Ectodermal cell (in vitro differentiated cells): ENCODE measurements at regions not wholly inside any gene's neighbourhood (a gene's known extent, or its start where the extent isn't known, plus 50 kb on each side); places are given as distances from the start of the nearest gene placed in this dataset.

Experiments
- H3K27ac ChIP-seq: 2 replicates; pipeline ENCODE4 v1.7.0; 2013; ENCODE audit warnings: mild to moderate bottlenecking, low read depth, low read length; ENCODE audit not compliant: insufficient read depth, poor library complexity, severe bottlenecking
- H3K27me3 ChIP-seq: 2 replicates; pipeline ENCODE4 v1.7.0; 2013; ENCODE audit warnings: mild to moderate bottlenecking, low read length; ENCODE audit not compliant: insufficient read depth, control insufficient read depth, poor library complexity, severe bottlenecking
- H3K36me3 ChIP-seq: one replicate; pipeline ENCODE4 v1.7.0; 2013; ENCODE audit warnings: low read length; ENCODE audit not compliant: control insufficient read depth, insufficient read depth
- H3K4me1 ChIP-seq: one replicate; pipeline ENCODE4 v1.7.0; 2013; ENCODE audit warnings: low read length; ENCODE audit not compliant: control insufficient read depth, insufficient read depth
- H3K4me3 ChIP-seq: 2 replicates; pipeline ENCODE4 v1.7.0; 2013; ENCODE audit warnings: low read depth, low read length, control low read depth; ENCODE audit not compliant: insufficient read depth
- H3K9me3 ChIP-seq: 2 replicates; pipeline ENCODE4 v1.7.0; 2013; ENCODE audit warnings: mild to moderate bottlenecking, low read length, moderate library complexity; ENCODE audit not compliant: control insufficient read depth
- WGBS, 2 experiments: methylation state at CpG; one replicate each; pipeline ENCODE4 v1.1.7; 2013; ENCODE audit warnings: missing lambda C conversion rate in 2 of 2; 5-methylcytosine and 5-hydroxymethylcytosine counted together

DNA sequence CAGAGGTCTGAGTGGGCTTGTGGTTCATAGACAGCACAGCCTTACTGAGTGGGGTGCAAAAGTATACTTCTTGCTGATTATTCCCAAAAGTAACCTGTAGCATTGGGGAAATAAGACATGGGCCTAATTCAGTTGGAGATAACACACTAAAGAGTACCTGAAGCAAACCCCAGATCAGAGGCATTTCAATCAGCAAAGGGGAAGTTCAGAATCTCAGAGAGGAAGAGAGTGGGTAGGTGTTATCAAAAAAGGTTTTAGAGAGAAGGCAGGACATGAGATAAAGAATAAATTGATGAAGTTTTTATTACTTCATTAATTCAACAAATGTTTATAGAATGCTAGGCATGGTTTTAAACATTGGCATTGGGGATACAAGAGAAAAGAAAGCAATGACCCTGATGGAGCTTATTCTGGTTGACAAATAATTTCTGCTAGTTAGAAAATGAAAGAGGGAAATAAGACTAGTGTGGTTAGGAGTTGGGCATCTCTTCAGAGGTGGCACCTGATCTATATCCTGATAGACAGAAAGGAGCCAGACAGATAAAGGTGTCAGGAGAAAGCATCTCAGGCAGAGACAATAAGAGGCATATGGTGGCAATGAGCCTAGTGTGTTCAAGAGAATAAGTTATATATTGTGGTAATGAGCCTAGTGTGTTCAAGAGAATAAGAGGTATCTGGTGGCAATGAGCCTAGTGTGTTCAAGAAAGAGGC, 153.8 kb upstream of the SETBP1 start:
- Histone ChIP-seq H3K27me3 (no peaks in the 10 kb centered on the region), H3K27ac (no peak overlapping the region), H3K9me3 (no peaks in the 10 kb centered on the region), H3K4me3 (no peak overlapping the region), H3K4me1 (no peaks in the 10 kb centered on the region), H3K36me3 (no peaks in the 10 kb centered on the region)

DNA sequence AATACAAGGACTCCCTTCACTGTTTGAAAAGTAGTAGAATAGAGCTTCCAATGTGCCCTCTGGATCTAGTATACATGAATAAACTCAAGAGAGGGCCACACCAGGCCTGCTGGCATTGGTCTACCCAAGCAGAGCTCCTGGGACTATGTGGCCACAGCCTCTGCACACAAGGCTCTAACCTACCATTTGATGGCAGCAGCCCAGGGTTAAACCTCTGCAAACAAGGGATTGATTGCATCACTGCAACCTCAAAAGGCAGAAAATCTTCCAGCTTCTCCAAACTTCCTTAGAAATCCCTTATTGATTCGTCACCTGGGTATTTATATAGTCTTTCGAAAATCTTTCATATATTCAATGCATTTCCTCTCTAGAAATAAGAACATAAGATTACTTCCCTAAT, 147.6 kb upstream of the SETBP1 start:
- 94 to 100% methylated on average over 1 to 2 of the region's 2 CpGs for WGBS, 2 experiments
- no peaks in the 10 kb centered on the region for H3K4me1 ChIP-seq

DNA sequence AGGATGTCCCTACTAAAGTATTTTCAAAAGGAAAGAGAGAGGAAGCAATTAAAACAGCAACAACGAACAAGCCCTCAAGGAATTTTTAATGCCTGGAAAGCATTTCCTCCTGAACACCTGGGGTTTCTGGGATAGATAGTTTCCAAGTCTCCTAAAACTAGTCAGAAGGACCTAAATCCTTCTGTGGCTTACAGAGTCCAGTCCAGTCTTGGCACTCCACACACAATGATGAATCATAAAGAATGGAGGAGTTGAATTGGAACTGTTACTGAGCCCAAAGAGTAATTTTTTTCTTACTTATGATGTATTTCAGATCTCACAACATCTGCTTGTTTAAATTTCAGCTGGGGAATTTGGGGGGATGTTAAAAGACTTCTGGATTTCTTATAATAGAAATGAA, 144.6 kb upstream of the SETBP1 start:
- Histone ChIP-seq H3K27me3 (no peaks in the 10 kb centered on the region), H3K27ac (no peak overlapping the region), H3K4me3 (no peak overlapping the region), H3K9me3 (no peaks in the 10 kb centered on the region), H3K36me3 (no peaks in the 10 kb centered on the region), H3K4me1 (no peaks in the 10 kb centered on the region)
- 84 to 100% methylated on average over 1 of the region's 1 CpG for whole genome bisulfite sequencing, 2 experiments

More for the DNA sequence above, 147.6 kb upstream of the SETBP1 start:
- H3K27ac ChIP-seq, result no peak overlapping the region
- H3K27me3 ChIP-seq, result no peaks in the 10 kb centered on the region
- H3K9me3 ChIP-seq, result no peaks in the 10 kb centered on the region
- H3K4me3 ChIP-seq, result no peak overlapping the region
- no peaks in the 10 kb centered on the region for H3K36me3 ChIP-seq

DNA sequence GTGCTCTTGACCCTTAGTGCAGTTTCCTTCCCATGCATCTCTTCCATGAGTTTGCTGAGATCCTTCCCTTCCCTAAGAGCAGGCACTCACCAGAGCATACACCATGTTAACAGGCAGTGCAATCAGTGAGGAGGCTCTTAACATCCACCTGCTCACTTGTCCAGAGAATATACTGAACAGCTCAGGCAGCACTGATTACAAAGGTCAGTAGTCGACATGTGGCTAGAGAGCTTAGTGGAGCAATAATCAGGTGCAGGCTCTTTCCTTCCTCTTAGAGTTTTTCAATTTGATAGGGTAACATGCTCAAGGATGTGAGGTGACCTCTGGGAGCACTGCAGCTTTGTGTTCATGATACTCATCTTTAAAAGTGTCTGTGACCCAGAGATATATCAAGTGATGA, 144.1 kb upstream of the SETBP1 start:
- Histone ChIP-seq H3K36me3 (no peaks in the 10 kb centered on the region), H3K4me1 (no peaks in the 10 kb centered on the region), H3K9me3 (no peaks in the 10 kb centered on the region), H3K27ac (no peak overlapping the region), H3K4me3 (no peak overlapping the region), H3K27me3 (no peaks in the 10 kb centered on the region)
- WGBS, 2 experiments, result 96 to 98% methylated on average over 1 of the region's 1 CpG

DNA sequence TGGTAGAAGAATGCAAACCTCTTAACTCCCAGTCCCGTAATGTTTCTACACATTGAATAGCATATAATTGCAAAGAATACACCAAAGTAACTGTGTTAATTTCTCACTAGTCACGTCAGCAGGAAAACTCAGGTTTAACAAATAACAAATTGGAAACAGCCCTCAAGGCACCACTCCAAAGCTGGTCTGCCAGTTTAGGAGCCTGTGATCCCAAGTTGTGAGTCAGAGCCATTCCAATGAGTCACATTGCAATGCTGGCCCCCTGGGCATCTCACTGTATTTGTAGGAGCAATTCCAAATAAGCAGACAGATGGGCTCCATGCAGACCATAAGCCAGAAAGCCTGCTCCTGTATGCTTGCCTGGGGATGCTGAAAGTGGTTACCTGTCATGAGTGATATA, 143.2 kb upstream of the SETBP1 start:
- no peak overlapping the region for H3K27ac ChIP-seq
- H3K4me1 ChIP-seq, result no peaks in the 10 kb centered on the region
- H3K36me3 ChIP-seq, result no peaks in the 10 kb centered on the region
- H3K9me3 ChIP-seq, result no peaks in the 10 kb centered on the region
- 90 to 95% methylated on average over 2 of the region's 2 CpGs for WGBS, 2 experiments
- no peak overlapping the region for H3K4me3 ChIP-seq
- H3K27me3 ChIP-seq, result no peaks in the 10 kb centered on the region

DNA sequence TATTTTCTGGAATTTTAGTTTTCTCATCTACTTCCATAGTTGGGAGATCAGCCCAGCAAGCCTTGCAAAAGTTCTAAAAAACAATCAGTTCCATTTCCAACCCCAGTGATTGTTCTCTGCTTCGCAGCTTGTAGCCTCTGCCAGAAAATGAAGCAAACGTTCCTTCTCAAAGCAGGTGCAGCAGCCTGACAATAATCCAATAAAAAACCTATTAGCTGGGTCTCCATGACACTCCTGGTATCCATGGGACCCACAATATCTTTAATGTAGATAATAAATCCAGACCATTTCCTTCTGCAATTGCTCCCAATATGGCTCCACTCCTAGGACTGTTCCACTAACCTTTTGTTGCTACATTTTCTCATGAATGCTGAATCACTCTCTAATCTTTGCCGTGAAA, 140.8 kb upstream of the SETBP1 start:
- Histone ChIP-seq H3K9me3 (no peaks in the 10 kb centered on the region), H3K36me3 (no peaks in the 10 kb centered on the region), H3K4me3 (no peak overlapping the region), H3K27ac (no peak overlapping the region), H3K27me3 (no peaks in the 10 kb centered on the region), H3K4me1 (no peaks in the 10 kb centered on the region)
- 88 to 89% methylated on average over 3 of the region's 3 CpGs for WGBS, 2 experiments

DNA sequence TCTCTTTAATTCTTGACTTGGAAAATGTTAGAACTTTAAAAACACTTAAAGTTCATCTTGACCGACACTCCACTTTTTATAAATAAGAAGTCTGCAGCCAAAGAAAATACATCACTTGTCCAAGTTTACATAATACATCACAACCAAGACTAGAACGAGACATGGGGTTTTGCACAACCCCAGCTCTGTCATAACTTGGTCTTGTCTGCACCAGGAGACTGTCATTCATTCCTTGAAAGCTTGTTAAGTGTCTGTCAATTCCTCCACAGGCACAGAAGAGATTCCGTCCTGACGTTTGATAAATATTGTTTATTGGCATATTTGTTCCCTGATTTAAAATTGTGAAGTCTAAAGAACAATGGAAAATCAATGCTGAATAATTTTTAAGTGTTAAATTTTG, 139.5 kb upstream of the SETBP1 start:
- Histone ChIP-seq H3K9me3 (no peaks in the 10 kb centered on the region), H3K27ac (no peak overlapping the region), H3K4me1 (no peaks in the 10 kb centered on the region), H3K4me3 (no peak overlapping the region), H3K27me3 (no peaks in the 10 kb centered on the region), H3K36me3 (no peaks in the 10 kb centered on the region)
- WGBS, 2 experiments, result 94 to 95% methylated on average over 4 of the region's 4 CpGs

DNA sequence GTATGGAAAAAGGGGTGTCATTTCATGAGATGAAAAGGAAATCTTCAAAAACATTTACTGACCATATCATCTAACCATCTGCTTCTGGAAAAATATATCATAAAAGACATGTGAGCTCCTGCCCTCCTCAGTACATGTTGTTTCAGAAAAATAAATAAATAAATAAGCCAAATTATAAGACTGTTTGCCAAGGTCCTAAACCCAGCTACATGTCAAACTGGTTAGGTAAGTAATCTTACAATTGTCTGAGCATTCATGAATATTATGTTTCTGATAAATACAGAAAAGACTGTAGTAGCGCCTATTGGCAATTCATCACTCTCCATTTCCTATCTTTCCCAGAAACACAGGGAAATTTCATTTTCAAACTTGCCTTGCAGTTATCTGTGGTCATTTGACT, 138.9 kb upstream of the SETBP1 start:
- WGBS, 2 experiments, result 11% methylated on average over 1 of the region's 1 CpG; no CpG with 5 or more reads in 1 of the 2 experiments
- H3K4me3 ChIP-seq, result no peak overlapping the region
- no peaks in the 10 kb centered on the region for H3K27me3 ChIP-seq
- H3K4me1 ChIP-seq, result no peaks in the 10 kb centered on the region
- H3K27ac ChIP-seq, result no peak overlapping the region
- no peaks in the 10 kb centered on the region for H3K36me3 ChIP-seq
- H3K9me3 ChIP-seq, result no peaks in the 10 kb centered on the region

DNA sequence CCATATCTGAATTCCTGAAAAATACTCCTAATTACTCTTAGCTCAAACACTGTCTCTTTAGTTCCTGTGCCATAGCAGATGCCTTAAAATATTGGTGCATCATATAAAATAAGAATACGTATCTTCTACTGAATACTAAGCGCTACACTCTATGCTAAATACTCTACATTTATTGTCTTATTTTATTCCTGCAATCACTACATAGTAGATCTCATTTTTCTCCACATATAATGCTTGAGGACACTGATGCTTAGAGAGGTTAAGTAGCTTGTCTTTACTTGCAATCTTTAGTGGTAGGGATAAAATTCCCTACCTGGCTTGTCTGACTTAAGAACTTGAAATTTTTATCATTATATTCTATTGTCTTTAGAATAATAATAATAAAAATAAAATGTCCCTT, 137.3 kb upstream of the SETBP1 start:
- H3K27me3 ChIP-seq, result no peaks in the 10 kb centered on the region
- H3K4me3 ChIP-seq, result no peak overlapping the region
- WGBS, 2 experiments, result 100% methylated on average over 2 of the region's 2 CpGs
- H3K36me3 ChIP-seq, result no peaks in the 10 kb centered on the region
- H3K27ac ChIP-seq, result no peak overlapping the region
- no peaks in the 10 kb centered on the region for H3K4me1 ChIP-seq
- no peaks in the 10 kb centered on the region for H3K9me3 ChIP-seq

DNA sequence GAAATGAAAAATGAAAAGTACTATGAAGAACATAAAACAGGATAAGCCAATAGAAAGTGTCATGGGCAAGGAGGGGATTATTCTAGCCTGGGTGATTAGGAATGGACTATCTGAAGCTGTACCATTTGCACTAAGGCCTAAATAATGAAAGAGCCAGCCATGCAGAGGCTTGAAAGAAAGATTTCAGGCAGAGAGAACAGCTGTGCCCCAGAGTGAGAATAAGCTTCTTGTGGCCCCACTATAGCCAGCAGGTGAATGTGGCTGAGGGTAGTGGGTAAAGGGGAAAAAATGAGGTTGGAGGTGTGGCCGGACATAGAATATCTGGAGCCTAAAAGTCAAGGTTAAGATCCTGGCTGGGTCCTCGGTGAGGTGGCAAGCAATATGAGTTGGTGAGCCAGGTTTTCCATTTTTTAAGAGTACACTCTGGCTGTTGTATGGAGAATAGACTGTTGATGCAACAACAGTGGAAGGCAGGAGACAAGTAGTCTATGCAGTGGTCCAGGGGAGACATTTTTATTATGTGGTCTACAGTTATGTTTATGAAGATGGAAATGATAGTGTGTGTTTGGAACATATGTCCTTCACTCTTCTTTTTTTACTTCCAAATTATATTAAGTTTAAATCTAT, 135.2 kb upstream of the SETBP1 start:
- H3K9me3 ChIP-seq, result no peaks in the 10 kb centered on the region
- no peak overlapping the region for H3K27ac ChIP-seq
- 94 to 95% methylated on average over 2 of the region's 2 CpGs for WGBS, 2 experiments
- no peaks in the 10 kb centered on the region for H3K36me3 ChIP-seq
- no peaks in the 10 kb centered on the region for H3K4me1 ChIP-seq
- no peak overlapping the region for H3K4me3 ChIP-seq
- no peaks in the 10 kb centered on the region for H3K27me3 ChIP-seq
